Pancreas (tissue), 10 donors: ENCODE measurements at regions not wholly inside any gene's neighbourhood (a gene's known extent, or its start where the extent isn't known, plus 50 kb on each side); places are given as distances from the start of the nearest gene placed in this dataset.

ENCODE experiments used
- ATAC-seq, 4 donors: fragments of 200-7000 bp; cut with Tn5 transposase; one replicate each; pipeline versions ENCODE4 v1.8.0 to v1.9.1; 2020; ENCODE audit warnings: mild to moderate bottlenecking in 4 of 4, moderate library complexity in 4 of 4
- DNase-seq, 6 donors: peaks; one replicate each; pipeline ENCODE4 v3.0.0-alpha.2; 2020
- FAIRE-seq: peaks from 2 replicates; lab custom pipeline; 2012; peaks lifted over from hg19 to GRCh38; lab: Jason Lieb, UNC
- H3K27ac ChIP-seq, 4 donors: fragments of 200-600 bp; sonication (generic); 1 replicate in 3 of 4; 2 replicates in 1 of 4; pipeline versions ENCODE4 v1.5.0 to v1.8.0; 2020
- H3K27me3 ChIP-seq, 4 donors: fragments of 200-600 bp; one replicate each; pipeline ENCODE4 v1.8.0; 2021
- H3K36me3 ChIP-seq, 3 donors: fragments of 200-600 bp; sonication (generic) in 1 of 3; one replicate each; pipeline versions ENCODE4 v1.5.0 to v1.8.0; 2020 to 2021
- H3K4me1 ChIP-seq, 3 donors: fragments of 200-600 bp; one replicate each; pipeline ENCODE4 v1.8.0; 2021
- H3K4me3 ChIP-seq, 4 donors: fragments of 200-600 bp; sonication (generic) in 2 of 4; one replicate each; pipeline versions ENCODE4 v1.5.0 to v1.8.0; 2020 to 2021
- H3K9me3 ChIP-seq, 4 donors: fragments of 200-600 bp; one replicate each; pipeline ENCODE4 v1.8.0; 2021
- CTCF ChIP-seq, 4 donors: fragments of 200-600 bp; sonication (generic) in 3 of 4; IDR thresholded peaks; one replicate each; pipeline versions ENCODE4 v1.5.0 to v1.8.0; 2021; ENCODE audit warnings: antibody characterized with exemption in 4 of 4
- WGBS, 2 donors: extraction: QIAGEN DNeasy Blood & Tissue Kit; methylation state at CpG; one replicate each; pipeline ENCODE4 v1.1.7; 2013; 5-methylcytosine and 5-hydroxymethylcytosine counted together
- intact Hi-C, 3 donors: fragments of 100-400 bp; cut with DNase I; formaldehyde crosslinking; loops; one replicate each; pipeline versions ENCODE4 v1.11.1 to v1.14.2; 2022
- donor health status: healthy with polysubstance abuse.
- donor health status: DM: no; HTN: no; CAD: no; lungs with moderate emphysema.
- donor health status: DM: no; HTN: no; CAD: no.
- donor health status: control.
- donor health status: control.
- donor health status: Bipolar disorder and iron deficiency.
- donor health status: DM: yes; HTN: yes; CAD: no.
- donor health status: DM: no; HTN: no; CAD: no.
- donor health status: DM: no; HTN: no; CAD: no.
- donor health status: DM: yes; HTN: yes; CAD: no.

GRCh38 chr15:29873947-29874411 lies 51.7 kb upstream of the TJP1 start:
- Histone ChIP-seq H3K9me3 (no peaks in the 10 kb centered on the region), H3K36me3 (no peaks in the 10 kb centered on the region), H3K4me3 (no peak overlapping the region), H3K27me3 (no peaks in the 10 kb centered on the region), H3K27ac (no peak overlapping the region), H3K4me1 (no peaks in the 10 kb centered on the region)
- WGBS, 2 donors, result 88 to 96% methylated on average over 9 of the region's 9 CpGs
- intact Hi-C loops, result no loop called here
- ATAC-seq (no peak), DNase-seq (no peak), FAIRE-seq (no peak)
- TF ChIP-seq CTCF (IDR thresholded peaks at IDR 0.05), result no peak

GRCh38 chr15:29873264-29873663 lies 51.0 kb upstream of the TJP1 start:
- 76 to 79% methylated on average over 3 of the region's 3 CpGs for WGBS, 2 donors
- no peak for FAIRE-seq
- intact Hi-C loops, result no loop called here

GRCh38 chr15:29872716-29873115 lies 50.4 kb upstream of the TJP1 start:
- Histone ChIP-seq H3K27me3 (no peaks in the 10 kb centered on the region), H3K4me1 (no peaks in the 10 kb centered on the region), H3K27ac (peak overlapping the region in 1 of 4 donors; percentile 26), H3K9me3 (no peaks in the 10 kb centered on the region), H3K36me3 (no peaks in the 10 kb centered on the region), H3K4me3 (no peak overlapping the region)
- FAIRE-seq, result no peak
- no peak for TF ChIP-seq CTCF (IDR thresholded peaks at IDR 0.05)
- peak in 3 of 4 donors; percentile 53 to 73 (median 67) for ATAC-seq
- intact Hi-C loops, result no loop called here
- WGBS, 2 donors, result 39 to 47% methylated on average over 7 of the region's 7 CpGs
- peak in 3 of 6 donors; percentile 16 to 44 (median 37) for DNase-seq

More at GRCh38 chr15:29873264-29873663, 51.0 kb upstream of the TJP1 start:
- H3K9me3 ChIP-seq, result no peaks in the 10 kb centered on the region
- no peaks in the 10 kb centered on the region for H3K4me1 ChIP-seq
- ATAC-seq (no peak), DNase-seq (no peak)
- no peak for TF ChIP-seq CTCF (IDR thresholded peaks at IDR 0.05)
- no peaks in the 10 kb centered on the region for H3K27me3 ChIP-seq
- H3K27ac ChIP-seq, result no peak overlapping the region
- H3K36me3 ChIP-seq, result no peaks in the 10 kb centered on the region
- no peak overlapping the region for H3K4me3 ChIP-seq
